ENCODE measurements at regions not wholly inside any gene's neighbourhood (a gene's known extent, or its start where the extent isn't known, plus 50 kb on each side); places are given as distances from the start of the nearest gene placed in this dataset.

DNA sequence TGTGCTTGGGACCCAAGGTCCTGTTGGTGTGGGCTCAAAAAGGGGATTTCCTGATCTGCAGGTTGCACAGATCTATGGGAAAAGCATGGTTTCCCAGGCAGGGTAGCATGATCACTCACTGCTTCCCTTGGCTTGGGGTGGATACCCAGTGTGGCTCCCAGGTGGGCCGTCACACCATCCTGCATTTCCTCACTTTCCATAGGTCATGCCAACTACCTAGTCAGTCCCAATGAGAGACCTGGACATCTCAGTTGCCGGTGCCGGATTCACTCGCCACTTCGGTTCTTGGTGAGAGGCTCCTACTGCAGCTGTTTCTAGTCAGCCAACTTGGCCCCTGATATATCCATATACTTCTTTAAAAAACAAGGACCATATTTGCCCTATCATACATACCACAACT, 503.0 kb downstream of the PCDH17 start:
- TF ChIP-seq, protein P1, sequence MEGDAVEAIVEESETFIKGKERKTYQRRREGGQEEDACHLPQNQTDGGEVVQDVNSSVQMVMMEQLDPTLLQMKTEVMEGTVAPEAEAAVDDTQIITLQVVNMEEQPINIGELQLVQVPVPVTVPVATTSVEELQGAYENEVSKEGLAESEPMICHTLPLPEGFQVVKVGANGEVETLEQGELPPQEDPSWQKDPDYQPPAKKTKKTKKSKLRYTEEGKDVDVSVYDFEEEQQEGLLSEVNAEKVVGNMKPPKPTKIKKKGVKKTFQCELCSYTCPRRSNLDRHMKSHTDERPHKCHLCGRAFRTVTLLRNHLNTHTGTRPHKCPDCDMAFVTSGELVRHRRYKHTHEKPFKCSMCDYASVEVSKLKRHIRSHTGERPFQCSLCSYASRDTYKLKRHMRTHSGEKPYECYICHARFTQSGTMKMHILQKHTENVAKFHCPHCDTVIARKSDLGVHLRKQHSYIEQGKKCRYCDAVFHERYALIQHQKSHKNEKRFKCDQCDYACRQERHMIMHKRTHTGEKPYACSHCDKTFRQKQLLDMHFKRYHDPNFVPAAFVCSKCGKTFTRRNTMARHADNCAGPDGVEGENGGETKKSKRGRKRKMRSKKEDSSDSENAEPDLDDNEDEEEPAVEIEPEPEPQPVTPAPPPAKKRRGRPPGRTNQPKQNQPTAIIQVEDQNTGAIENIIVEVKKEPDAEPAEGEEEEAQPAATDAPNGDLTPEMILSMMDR (conservative IDR thresholded peaks at IDR 0.05; ENCODE audit: low read depth in 2 of 2), result no peak
- TF ChIP-seq, protein P2, sequence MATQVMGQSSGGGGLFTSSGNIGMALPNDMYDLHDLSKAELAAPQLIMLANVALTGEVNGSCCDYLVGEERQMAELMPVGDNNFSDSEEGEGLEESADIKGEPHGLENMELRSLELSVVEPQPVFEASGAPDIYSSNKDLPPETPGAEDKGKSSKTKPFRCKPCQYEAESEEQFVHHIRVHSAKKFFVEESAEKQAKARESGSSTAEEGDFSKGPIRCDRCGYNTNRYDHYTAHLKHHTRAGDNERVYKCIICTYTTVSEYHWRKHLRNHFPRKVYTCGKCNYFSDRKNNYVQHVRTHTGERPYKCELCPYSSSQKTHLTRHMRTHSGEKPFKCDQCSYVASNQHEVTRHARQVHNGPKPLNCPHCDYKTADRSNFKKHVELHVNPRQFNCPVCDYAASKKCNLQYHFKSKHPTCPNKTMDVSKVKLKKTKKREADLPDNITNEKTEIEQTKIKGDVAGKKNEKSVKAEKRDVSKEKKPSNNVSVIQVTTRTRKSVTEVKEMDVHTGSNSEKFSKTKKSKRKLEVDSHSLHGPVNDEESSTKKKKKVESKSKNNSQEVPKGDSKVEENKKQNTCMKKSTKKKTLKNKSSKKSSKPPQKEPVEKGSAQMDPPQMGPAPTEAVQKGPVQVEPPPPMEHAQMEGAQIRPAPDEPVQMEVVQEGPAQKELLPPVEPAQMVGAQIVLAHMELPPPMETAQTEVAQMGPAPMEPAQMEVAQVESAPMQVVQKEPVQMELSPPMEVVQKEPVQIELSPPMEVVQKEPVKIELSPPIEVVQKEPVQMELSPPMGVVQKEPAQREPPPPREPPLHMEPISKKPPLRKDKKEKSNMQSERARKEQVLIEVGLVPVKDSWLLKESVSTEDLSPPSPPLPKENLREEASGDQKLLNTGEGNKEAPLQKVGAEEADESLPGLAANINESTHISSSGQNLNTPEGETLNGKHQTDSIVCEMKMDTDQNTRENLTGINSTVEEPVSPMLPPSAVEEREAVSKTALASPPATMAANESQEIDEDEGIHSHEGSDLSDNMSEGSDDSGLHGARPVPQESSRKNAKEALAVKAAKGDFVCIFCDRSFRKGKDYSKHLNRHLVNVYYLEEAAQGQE (IDR thresholded peaks at IDR 0.05; ENCODE audit: unreplicated experiment), result no peak
- TF ChIP-seq EZH2 (IDR thresholded peaks at IDR 0.05; ENCODE audit: low read depth, unreplicated experiment) (no peak), CREB1 (CRISPR knock-in tag; IDR thresholded peaks at IDR 0.05; ENCODE audit: low read depth) (no peak), EZH2phosphoT487 (IDR thresholded peaks at IDR 0.05; ENCODE audit: unreplicated experiment) (no peak), POLR2AphosphoS5 (IDR thresholded peaks at IDR 0.05; ENCODE audit: low read depth) (no peak), STAT1 (IDR thresholded peaks at IDR 0.05; ENCODE audit: unreplicated experiment) (no peak), JUNB (IDR thresholded peaks at IDR 0.05; ENCODE audit: unreplicated experiment) (no peak)

All from GM23338 (cell line).